ENCODE measurements at regions not wholly inside any gene's neighbourhood (a gene's known extent, or its start where the extent isn't known, plus 50 kb on each side); places are given as distances from the start of the nearest gene placed in this dataset.

- Mint-ChIP-seq H3K27me3 (ENCODE audit: unreplicated experiment) (peaks cover 7% of the 10 kb centered on the region), H3K4me3 (ENCODE audit: unreplicated experiment) (no peak overlapping the region), H3K36me3 (ENCODE audit: unreplicated experiment) (no peaks in the 10 kb centered on the region), H3K9me3 (ENCODE audit: unreplicated experiment) (peaks cover 15% of the 10 kb centered on the region), H3K4me1 (ENCODE audit: low read depth, unreplicated experiment) (peaks cover 50% of the 10 kb centered on the region), H3K27ac (ENCODE audit: unreplicated experiment) (no peak overlapping the region)
- DNase-seq: no peak
- TF ChIP-seq CTCF (IDR thresholded peaks at IDR 0.05; ENCODE audit: partially characterized antibody, unreplicated experiment): no peak
These were observed 142.7 kb upstream of the SMIM23 start for GRCh38 chr5:171642894-171643293.

GRCh38 chr5:171644536-171644935 is 141.1 kb upstream of the SMIM23 start:
- H3K27ac Mint-ChIP-seq (ENCODE audit: unreplicated experiment): peak overlapping the region; percentile 20

GRCh38 chr5:171646102-171647042 is 139.2 kb upstream of the SMIM23 start:
- Mint-ChIP-seq H3K27me3 (ENCODE audit: unreplicated experiment) (peaks cover 7% of the 10 kb centered on the region), H3K9me3 (ENCODE audit: unreplicated experiment) (peaks cover 16% of the 10 kb centered on the region), H3K4me3 (ENCODE audit: unreplicated experiment) (peak overlapping the region; percentile 76), H3K27ac (ENCODE audit: unreplicated experiment) (peak overlapping the region; percentile 93), H3K4me1 (ENCODE audit: low read depth, unreplicated experiment) (peaks cover 56% of the 10 kb centered on the region), H3K36me3 (ENCODE audit: unreplicated experiment) (no peaks in the 10 kb centered on the region)
- no peak for TF ChIP-seq CTCF (IDR thresholded peaks at IDR 0.05; ENCODE audit: partially characterized antibody, unreplicated experiment)
- DNase-seq: peak; percentile 52

More at GRCh38 chr5:171644536-171644935, 141.1 kb upstream of the SMIM23 start:
- peaks cover 16% of the 10 kb centered on the region for H3K9me3 Mint-ChIP-seq (ENCODE audit: unreplicated experiment)
- peaks cover 7% of the 10 kb centered on the region for H3K27me3 Mint-ChIP-seq (ENCODE audit: unreplicated experiment)
- H3K4me1 Mint-ChIP-seq (ENCODE audit: low read depth, unreplicated experiment): peaks cover 59% of the 10 kb centered on the region
- H3K36me3 Mint-ChIP-seq (ENCODE audit: unreplicated experiment): no peaks in the 10 kb centered on the region
- no peak for TF ChIP-seq CTCF (IDR thresholded peaks at IDR 0.05; ENCODE audit: partially characterized antibody, unreplicated experiment)
- no peak for DNase-seq
- no peak overlapping the region for H3K4me3 Mint-ChIP-seq (ENCODE audit: unreplicated experiment)

GRCh38 chr5:171647043-171647903 is 138.3 kb upstream of the SMIM23 start:
- Mint-ChIP-seq H3K9me3 (ENCODE audit: unreplicated experiment) (peaks cover 16% of the 10 kb centered on the region), H3K4me3 (ENCODE audit: unreplicated experiment) (peak overlapping the region; percentile 76), H3K36me3 (ENCODE audit: unreplicated experiment) (no peaks in the 10 kb centered on the region), H3K27ac (ENCODE audit: unreplicated experiment) (peak overlapping the region; percentile 93), H3K4me1 (ENCODE audit: low read depth, unreplicated experiment) (peaks cover 56% of the 10 kb centered on the region), H3K27me3 (ENCODE audit: unreplicated experiment) (peaks cover 7% of the 10 kb centered on the region)
- TF ChIP-seq CTCF (IDR thresholded peaks at IDR 0.05; ENCODE audit: partially characterized antibody, unreplicated experiment): no peak
- DNase-seq: peak; percentile 72
